ENCODE measurements at regions not wholly inside any gene's neighbourhood (a gene's known extent, or its start where the extent isn't known, plus 50 kb on each side); places are given as distances from the start of the nearest gene placed in this dataset.

DNA sequence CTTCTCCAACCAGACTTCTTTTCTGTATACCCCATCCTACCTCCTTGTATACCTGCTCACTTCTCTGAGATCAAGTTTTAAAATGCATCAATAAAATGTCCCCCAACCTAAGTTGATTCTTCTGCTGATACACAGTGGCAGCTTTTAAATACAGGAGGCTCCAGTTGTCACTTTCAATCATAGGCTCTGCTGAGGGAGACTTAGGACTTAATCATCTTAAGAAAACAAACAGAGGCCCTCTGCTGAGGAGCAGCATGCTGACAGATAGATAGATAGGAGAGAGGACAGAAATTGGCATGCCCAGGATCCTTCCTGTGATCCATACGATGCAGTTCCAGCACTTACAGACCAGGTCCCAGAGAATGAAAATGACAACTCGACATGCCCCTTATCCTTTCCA is 311.0 kb upstream of the PROX1 start:
- TF ChIP-seq, protein P1, sequence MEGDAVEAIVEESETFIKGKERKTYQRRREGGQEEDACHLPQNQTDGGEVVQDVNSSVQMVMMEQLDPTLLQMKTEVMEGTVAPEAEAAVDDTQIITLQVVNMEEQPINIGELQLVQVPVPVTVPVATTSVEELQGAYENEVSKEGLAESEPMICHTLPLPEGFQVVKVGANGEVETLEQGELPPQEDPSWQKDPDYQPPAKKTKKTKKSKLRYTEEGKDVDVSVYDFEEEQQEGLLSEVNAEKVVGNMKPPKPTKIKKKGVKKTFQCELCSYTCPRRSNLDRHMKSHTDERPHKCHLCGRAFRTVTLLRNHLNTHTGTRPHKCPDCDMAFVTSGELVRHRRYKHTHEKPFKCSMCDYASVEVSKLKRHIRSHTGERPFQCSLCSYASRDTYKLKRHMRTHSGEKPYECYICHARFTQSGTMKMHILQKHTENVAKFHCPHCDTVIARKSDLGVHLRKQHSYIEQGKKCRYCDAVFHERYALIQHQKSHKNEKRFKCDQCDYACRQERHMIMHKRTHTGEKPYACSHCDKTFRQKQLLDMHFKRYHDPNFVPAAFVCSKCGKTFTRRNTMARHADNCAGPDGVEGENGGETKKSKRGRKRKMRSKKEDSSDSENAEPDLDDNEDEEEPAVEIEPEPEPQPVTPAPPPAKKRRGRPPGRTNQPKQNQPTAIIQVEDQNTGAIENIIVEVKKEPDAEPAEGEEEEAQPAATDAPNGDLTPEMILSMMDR (IDR thresholded peaks at IDR 0.05): no peak
- TF ChIP-seq POLR2A (IDR thresholded peaks at IDR 0.05): no peak

All from lower leg skin (tissue), 3 donors.